ENCODE measurements at regions not wholly inside any gene's neighbourhood (a gene's known extent, or its start where the extent isn't known, plus 50 kb on each side); places are given as distances from the start of the nearest gene placed in this dataset.

DNA sequence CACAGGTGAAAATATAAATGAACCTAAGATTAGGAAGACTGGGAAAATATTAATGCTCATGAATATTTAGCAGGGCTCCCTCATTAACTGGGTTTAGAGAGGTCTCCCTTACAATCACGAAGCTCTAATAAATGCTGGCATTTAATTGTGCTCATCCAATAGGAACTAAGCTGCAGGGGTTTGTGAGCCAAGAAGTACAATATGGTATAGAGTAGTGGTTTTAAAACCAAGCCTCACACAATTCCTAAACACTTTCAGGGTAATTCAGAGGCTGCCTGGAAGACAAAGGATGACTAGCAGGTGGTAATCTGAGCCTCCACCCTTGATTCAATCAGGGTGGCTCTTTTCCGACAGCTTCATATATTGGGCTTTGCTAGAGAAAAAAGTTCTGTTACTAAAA is 103.3 kb downstream of the GPAM start:
- no peak for DNase-seq

DNA sequence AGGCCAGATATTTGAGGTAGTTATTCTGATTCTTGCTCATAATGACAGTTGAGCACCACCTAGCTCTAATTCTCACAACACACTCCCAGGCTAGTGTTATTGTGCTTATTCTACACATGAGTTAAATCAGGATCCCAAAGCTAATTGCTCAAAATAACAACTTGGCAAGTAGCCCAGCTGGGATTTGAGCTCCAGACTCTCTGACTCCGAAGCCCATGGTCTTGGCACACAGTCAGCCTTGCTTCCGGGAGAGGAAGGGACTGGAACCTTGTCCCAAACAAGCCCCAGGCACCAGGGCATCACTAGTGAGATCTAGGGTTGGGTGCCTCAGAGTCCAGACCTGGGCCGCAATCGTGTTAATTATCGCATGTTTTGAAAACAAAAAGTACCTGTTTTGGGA is 101.4 kb downstream of the GPAM start:
- DNase-seq: no peak

DNA sequence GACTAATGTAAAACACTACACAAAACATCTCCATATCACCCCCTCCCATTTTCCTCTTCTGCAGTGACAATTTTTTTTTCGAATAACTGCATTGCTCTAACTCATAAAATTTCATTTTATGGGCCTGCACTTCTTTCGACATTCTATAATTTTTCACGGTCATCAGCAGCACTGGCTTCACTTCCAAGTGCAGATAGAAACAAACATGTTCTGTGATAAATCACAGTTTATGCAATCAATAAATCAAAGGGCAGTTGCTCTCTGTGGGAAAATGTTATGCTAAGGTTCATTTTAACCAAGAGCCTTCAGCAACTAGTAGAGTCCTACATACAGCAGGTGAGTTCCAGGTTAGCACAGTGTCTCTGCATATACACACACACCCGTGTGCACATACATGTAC is 100.1 kb downstream of the GPAM start:
- no peak for DNase-seq

DNA sequence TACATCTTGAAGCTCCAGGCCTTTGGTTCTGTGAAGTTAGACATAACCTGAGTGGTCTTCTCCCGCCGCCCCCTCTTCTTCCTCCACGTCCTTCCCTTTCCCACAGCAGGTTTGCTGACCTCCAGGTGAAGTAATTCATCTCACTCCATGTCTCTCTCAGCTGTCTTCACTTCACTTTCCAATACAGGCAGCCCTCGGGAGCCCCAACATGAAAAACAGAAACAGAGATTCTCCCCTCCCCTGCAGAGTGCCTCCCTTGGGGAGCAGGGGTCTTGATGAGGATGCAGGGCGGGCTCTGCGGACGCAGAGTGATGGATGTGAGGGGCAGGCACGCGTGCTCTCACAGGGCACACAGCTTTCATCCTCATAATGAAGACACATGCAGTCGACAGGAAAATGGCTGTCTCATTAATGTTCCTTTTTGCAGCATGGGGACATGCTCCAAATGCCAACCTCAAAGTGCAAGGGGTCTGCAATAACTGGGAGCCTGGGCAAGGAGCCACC is 95.6 kb downstream of the GPAM start:
- DNase-seq: no peak

DNA sequence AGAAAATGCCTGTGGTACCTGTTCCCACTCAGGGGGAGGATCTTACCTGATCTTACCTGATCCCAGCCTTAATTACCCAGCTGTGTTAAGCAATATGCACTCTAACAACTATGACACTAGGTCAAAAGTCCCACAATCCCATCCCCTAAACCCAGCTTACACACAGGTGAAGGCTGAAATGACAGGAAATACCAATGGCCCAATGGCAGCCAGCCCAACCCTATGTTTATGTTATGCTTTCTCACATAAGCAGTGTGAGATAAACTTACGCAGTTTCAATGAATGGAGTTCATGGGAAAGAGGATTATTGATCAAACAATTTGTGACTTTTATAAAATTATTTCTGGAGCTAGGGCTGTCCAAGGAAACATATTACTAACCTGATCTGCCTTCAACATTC is 91.9 kb downstream of the GPAM start:
- DNase-seq: no peak

DNA sequence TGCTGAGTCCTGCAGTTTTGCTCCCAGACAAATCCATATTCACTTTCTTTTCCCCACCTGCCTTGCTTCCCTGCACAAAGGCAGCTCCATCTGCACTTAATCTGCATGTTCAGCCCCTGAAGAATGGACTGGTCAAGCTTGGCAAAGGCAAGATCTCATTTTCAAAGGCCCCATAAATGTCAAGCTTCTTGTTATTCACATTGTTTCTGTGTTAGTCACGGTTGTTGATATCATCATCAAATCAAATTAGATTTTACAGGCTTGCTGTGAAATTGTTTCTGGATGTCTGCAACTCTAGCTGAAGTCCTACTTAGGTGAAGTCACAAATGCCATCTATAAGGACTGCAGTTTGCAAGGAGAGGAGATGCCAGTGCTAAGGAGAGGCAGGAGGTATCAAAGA is 91.0 kb downstream of the GPAM start:
- DNase-seq: no peak

DNA sequence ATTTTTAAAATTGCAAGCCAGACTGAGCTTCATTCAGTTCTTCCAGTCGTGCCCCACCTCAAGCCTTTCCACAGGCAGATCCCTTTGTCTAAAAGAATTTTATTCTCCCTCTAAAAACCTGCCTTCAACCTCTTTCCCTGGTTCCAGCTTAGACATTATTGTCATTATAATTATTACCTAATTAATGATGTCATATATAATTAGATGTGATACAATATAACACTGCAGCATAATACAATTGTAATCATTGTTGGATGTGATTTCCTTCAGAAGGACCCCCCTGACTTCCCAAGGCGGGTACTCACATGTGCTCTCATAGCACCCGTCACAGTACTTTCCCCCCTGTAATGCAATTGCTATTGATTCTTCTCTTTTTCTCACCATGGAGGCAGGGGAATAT is 88.6 kb downstream of the GPAM start:
- no peak for DNase-seq

DNA sequence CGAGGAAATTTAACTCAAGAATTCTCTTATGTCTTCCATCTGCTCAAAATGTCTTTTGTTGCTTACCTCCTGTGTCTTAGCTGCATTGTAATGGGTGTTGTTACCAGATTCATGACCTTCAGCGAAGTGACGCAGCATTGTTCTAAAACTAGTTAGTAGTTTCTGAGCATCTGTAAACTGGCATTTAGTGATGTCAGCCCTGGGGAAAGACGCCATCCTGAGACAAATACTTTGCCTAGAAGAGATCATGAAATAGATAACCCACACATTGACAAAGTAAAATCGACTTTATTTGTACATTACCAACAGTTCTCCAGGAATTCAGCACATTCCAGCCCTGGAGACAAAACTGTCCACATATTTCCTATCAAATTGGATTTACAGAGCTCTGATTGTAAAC is 87.8 kb downstream of the GPAM start:
- DNase-seq: no peak

DNA sequence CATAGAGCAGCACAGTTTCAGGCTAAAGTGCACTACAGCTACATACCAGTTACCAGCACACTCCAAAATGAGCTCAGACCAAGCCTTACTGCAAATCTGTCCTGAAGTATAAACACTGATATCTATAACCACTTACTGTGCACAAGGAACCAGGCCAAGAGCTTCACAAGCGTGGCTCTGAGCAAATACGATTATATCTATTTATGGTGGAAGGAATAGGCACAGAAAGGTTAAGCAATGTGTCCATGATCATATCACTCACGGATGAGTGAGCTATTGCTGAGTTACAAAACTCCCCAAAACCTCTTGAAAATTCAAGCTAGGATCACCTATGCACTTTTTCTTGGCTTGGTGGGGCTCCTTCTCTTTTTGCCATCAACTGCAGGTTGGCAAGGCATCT is 84.9 kb downstream of the GPAM start:
- no peak for DNase-seq
